ENCODE measurements at regions not wholly inside any gene's neighbourhood (a gene's known extent, or its start where the extent isn't known, plus 50 kb on each side); places are given as distances from the start of the nearest gene placed in this dataset.

DNA sequence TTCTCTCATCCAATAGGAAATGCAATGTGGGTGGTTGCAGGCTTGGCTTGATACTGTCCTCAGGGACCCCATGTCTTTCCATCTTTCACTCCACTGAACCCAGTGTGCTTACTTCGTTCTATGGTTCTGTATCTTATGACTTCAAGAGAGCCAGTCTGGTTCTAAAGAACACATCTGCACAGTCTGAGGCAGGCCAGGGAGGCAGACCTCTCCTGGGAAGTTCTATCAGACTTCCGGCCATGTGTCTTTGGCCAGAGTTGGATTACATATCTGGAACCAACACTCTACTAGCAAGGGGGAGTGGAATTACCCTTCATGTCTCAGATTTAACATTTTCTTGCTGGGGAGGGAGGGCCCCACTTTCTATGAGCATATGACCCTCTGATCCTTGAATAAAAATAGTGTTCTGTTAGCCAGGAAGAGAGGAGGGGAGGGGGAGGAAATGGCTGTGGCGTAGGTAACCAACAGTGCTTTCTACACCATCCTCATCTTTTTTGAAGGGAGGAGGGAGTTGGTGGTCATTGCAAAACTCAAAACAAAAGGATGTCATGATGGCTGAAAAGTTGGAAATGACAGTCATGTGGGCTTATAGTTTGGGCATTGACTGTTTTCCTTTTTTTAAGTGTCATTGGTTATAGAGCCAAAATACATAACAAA is 370.2 kb downstream of the GATA3 start:
- TF ChIP-seq, protein P1, sequence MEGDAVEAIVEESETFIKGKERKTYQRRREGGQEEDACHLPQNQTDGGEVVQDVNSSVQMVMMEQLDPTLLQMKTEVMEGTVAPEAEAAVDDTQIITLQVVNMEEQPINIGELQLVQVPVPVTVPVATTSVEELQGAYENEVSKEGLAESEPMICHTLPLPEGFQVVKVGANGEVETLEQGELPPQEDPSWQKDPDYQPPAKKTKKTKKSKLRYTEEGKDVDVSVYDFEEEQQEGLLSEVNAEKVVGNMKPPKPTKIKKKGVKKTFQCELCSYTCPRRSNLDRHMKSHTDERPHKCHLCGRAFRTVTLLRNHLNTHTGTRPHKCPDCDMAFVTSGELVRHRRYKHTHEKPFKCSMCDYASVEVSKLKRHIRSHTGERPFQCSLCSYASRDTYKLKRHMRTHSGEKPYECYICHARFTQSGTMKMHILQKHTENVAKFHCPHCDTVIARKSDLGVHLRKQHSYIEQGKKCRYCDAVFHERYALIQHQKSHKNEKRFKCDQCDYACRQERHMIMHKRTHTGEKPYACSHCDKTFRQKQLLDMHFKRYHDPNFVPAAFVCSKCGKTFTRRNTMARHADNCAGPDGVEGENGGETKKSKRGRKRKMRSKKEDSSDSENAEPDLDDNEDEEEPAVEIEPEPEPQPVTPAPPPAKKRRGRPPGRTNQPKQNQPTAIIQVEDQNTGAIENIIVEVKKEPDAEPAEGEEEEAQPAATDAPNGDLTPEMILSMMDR (IDR thresholded peaks at IDR 0.05): no peak
- ATAC-seq (peak; percentile 67), DNase-seq (peak; percentile 21)
- Mint-ChIP-seq H3K9me3 (no peaks in the 10 kb centered on the region), H3K4me3 (no peak overlapping the region), H3K36me3 (ENCODE audit: low read depth) (no peaks in the 10 kb centered on the region), H3K4me1 (ENCODE audit: low read depth) (peaks cover 11% of the 10 kb centered on the region), H3K27me3 (no peaks in the 10 kb centered on the region), H3K27ac (no peak overlapping the region)
- POLR2A ChIA-PET: no interaction called here
- intact Hi-C loops (cut with micrococcal nuclease): no loop called here
- CTCF ChIA-PET: no interaction called here

DNA sequence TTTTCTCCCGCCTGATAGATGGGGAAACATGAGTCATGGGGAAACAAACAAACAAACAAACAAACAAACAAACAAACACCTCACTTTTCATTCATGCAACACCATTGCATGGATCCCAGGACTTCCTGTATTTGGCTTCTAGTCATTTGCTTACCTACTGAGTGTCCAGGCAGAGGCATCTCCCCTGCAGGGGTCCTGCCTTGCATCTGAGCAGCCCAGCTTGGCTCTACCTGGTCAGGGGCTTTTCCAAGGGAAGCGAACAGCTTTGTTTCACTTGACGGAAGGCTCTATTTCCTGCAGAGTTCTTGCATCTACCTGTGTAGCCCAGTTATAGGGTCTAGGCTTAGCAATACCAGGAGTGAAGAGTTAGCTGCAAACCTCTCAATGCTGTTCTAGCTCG is 374.2 kb downstream of the GATA3 start:
- ChIA-PET POLR2A (interaction anchor here (1.5 to 1.7 kb wide), 2 partner anchors 12 to 13 kb away, joined by 3 to 4 read pairs; no protein-coding TSS in a partner anchor), CTCF (interaction anchor here (0.6 to 1.3 kb wide), 2 partner anchors 39 to 659 kb away, joined by 3 read pairs; no protein-coding TSS in a partner anchor)
- Mint-ChIP-seq H3K27me3 (peaks cover 1% of the 10 kb centered on the region), H3K27ac (no peak overlapping the region), H3K4me3 (no peak overlapping the region), H3K36me3 (ENCODE audit: low read depth) (no peaks in the 10 kb centered on the region), H3K9me3 (no peaks in the 10 kb centered on the region), H3K4me1 (ENCODE audit: low read depth) (peaks cover 11% of the 10 kb centered on the region)
- ATAC-seq (no peak), DNase-seq (no peak)
- TF ChIP-seq, protein P1 (IDR thresholded peaks at IDR 0.05): no peak
- intact Hi-C loops (cut with micrococcal nuclease): no loop called here

DNA sequence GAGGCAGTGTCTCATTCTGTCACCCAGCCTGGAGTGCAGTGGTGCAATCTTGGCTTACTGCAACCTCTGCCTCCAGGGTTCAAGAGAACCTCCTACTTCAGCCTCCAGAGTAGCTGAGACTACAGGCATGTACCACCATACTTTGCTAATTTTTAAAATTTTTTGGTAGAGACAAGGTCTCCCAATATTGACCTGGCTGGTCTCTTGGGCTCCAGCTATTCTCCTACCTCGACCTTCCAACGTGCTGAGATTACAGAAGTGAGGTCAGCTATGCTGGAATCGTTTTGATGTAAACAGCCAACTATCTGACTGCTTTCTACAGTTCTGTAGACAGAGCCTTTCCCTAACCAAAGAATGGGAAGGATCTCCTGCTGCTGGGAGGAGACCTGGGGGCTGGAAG is 375.8 kb downstream of the GATA3 start:
- ChIA-PET CTCF (interaction anchor here (0.6 to 1.6 kb wide), 2 partner anchors 17 to 19 kb away, joined by 3 to 4 read pairs; no protein-coding TSS in a partner anchor), POLR2A (no interaction called here)
- ATAC-seq (no peak), DNase-seq (no peak)
- H3K36me3 Mint-ChIP-seq (ENCODE audit: low read depth): no peaks in the 10 kb centered on the region
- intact Hi-C loops (cut with micrococcal nuclease): no loop called here
- peaks cover 1% of the 10 kb centered on the region for H3K4me1 Mint-ChIP-seq (ENCODE audit: low read depth)
- peaks cover 1% of the 10 kb centered on the region for H3K27me3 Mint-ChIP-seq
- H3K27ac Mint-ChIP-seq: no peak overlapping the region
- TF ChIP-seq, protein P1 (IDR thresholded peaks at IDR 0.05): no peak
- no peak overlapping the region for H3K4me3 Mint-ChIP-seq
- H3K9me3 Mint-ChIP-seq: no peaks in the 10 kb centered on the region

DNA sequence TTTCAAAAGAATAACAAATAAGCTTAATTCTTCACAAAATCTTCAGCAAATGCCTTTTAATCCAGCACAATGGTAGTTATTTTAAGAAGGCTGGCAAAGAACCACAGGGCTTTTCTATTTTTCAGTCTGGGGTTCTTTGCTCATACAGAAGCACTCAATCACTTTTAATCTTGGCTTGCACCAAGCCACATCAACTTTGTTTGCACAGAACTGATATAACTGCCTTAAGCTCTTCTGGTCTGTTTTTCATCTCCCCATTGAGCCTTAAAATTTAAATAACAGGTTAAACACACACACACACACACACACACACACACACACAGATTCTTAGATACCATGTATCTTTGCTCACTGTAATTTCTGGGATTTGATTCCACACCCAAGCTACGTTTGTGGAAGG is 377.0 kb downstream of the GATA3 start:
- Mint-ChIP-seq H3K36me3 (ENCODE audit: low read depth) (no peaks in the 10 kb centered on the region), H3K9me3 (no peaks in the 10 kb centered on the region), H3K4me3 (no peak overlapping the region), H3K27me3 (peaks cover 1% of the 10 kb centered on the region), H3K4me1 (ENCODE audit: low read depth) (peaks cover 4% of the 10 kb centered on the region), H3K27ac (no peak overlapping the region)
- POLR2A ChIA-PET: no interaction called here
- DNase-seq: no peak
- TF ChIP-seq, protein P1 (IDR thresholded peaks at IDR 0.05): no peak
- ATAC-seq: no peak
- intact Hi-C loops (cut with micrococcal nuclease): no loop called here
- CTCF ChIA-PET: interaction anchor here (0.7 to 1.6 kb wide), 2 partner anchors 18 to 29 kb away, joined by 4 read pairs; no protein-coding TSS in a partner anchor

GRCh38 chr10:8435186-8436055 is 380.9 kb downstream of the GATA3 start:
- Mint-ChIP-seq H3K27me3 (peaks cover 4% of the 10 kb centered on the region), H3K36me3 (ENCODE audit: low read depth) (no peaks in the 10 kb centered on the region), H3K4me3 (no peak overlapping the region), H3K4me1 (ENCODE audit: low read depth) (peaks cover 21% of the 10 kb centered on the region), H3K9me3 (no peaks in the 10 kb centered on the region), H3K27ac (no peak overlapping the region)
- ATAC-seq: peak; percentile 61
- TF ChIP-seq, protein P1 (IDR thresholded peaks at IDR 0.05): no peak
- CTCF ChIA-PET: no interaction called here
- intact Hi-C loops (cut with micrococcal nuclease): no loop called here
- POLR2A ChIA-PET: no interaction called here
- no peak for DNase-seq

Measured in activated CD8-positive, alpha-beta T cell treated with anti-CD3 and anti-CD28 coated beads for 36 hours (primary cell).